Gastrocnemius medialis (tissue), 4 donors: ENCODE measurements at regions not wholly inside any gene's neighbourhood (a gene's known extent, or its start where the extent isn't known, plus 50 kb on each side); places are given as distances from the start of the nearest gene placed in this dataset.

Experiments used
- ATAC-seq, 2 donors: fragments of 150-250 bp; one replicate each; pipeline ENCODE4 v1.9.1; 2016
- DNase-seq, 2 donors: peaks; one replicate each; pipeline ENCODE4 v3.0.0-alpha.2; 2019
- H3K27ac ChIP-seq, 4 donors: fragments of 200-600 bp; sonication (generic); 1 replicate in 1 of 4; 2 replicates in 3 of 4; pipeline ENCODE4 v1.5.1; 2016 to 2018; ENCODE audit warnings: mild to moderate bottlenecking in 2 of 4, moderate library complexity in 1 of 4
- H3K27me3 ChIP-seq, 3 donors: fragments of 200-600 bp; sonication (generic) in 2 of 3; 1 replicate in 1 of 3; 2 replicates in 2 of 3; pipeline versions ENCODE4 v1.5.1 to v1.6.0; 2016 to 2019; ENCODE audit warnings: mild to moderate bottlenecking in 1 of 3, moderate library complexity in 1 of 3
- H3K36me3 ChIP-seq, 2 donors: fragments of 200-600 bp; sonication (generic) in 1 of 2; one replicate each; pipeline ENCODE4 v1.5.1; 2017 to 2018
- H3K4me1 ChIP-seq, 2 donors: fragments of 200-600 bp; sonication (generic) in 1 of 2; one replicate each; pipeline ENCODE4 v1.5.1; 2016 to 2017; ENCODE audit warnings: mild to moderate bottlenecking in 2 of 2
- H3K4me3 ChIP-seq, 4 donors: fragments of 200-600 bp; sonication (generic) in 3 of 4; 1 replicate in 1 of 4; 2 replicates in 3 of 4; pipeline ENCODE4 v1.5.1; 2016 to 2019; ENCODE audit warnings: mild to moderate bottlenecking in 2 of 4
- H3K9me3 ChIP-seq, 3 donors: fragments of 200-600 bp; sonication (generic) in 2 of 3; 1 replicate in 1 of 3; 2 replicates in 2 of 3; pipeline ENCODE4 v1.5.1; 2016 to 2019
- CTCF ChIP-seq, 5 experiments: fragments of 450-650 bp in 3 of 5; fragments of 200-600 bp in 2 of 5; sonication (generic) in 2 of 5; IDR thresholded peaks in 4 of 5; conservative IDR thresholded peaks in 1 of 5; 1 replicate in 4 of 5; 2 replicates in 1 of 5; pipeline ENCODE4 v1.5.1; 2016 to 2019; ENCODE audit warnings: antibody characterized with exemption in 5 of 5, mild to moderate bottlenecking in 3 of 5, moderate library complexity in 3 of 5
- POLR2A ChIP-seq, 2 donors: fragments of 450-650 bp; IDR thresholded peaks; one replicate each; pipeline ENCODE4 v1.6.1; 2017; ENCODE audit warnings: antibody characterized with exemption in 2 of 2, mild to moderate bottlenecking in 2 of 2, moderate library complexity in 2 of 2
- in situ Hi-C, 4 donors: fragments of 200-750 bp; cut with MboI; loops; one replicate each; pipeline versions ENCODE4 v1.15.0 to v1.8.0; 2017; ENCODE audit warnings: low sequenced_read_pairs in 4 of 4
- intact Hi-C: fragments of 100-400 bp; cut with DNase I; formaldehyde crosslinking; loops from one replicate; pipeline ENCODE4 v1.15.1; 2023; ENCODE audit warnings: low total_unique reads

DNA sequence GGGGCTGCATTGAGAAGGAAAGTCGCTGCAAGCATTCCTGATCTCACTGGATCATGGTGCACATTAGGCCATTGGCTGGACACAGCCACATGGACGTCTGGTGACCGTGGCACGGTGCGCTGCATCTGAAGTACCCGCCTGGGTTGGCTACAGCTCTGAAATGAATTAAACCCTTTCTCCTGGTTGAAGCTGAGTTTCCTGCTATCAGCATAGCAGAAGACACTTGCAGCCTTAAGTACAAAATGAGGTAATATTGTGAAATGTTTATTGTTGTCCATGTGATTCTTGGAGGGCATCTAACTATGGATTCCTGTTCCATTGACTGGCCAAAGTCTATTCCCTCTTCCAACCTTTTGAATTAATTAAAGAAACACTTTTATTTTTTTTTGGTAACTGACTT lies 89.8 kb upstream of the ADTRP start:
- Histone ChIP-seq H3K9me3 (no peaks in the 10 kb centered on the region), H3K4me3 (no peak overlapping the region), H3K27ac (no peak overlapping the region), H3K36me3 (no peaks in the 10 kb centered on the region), H3K27me3 (no peaks in the 10 kb centered on the region), H3K4me1 (no peaks in the 10 kb centered on the region)
- intact Hi-C loops: no loop called here
- TF ChIP-seq CTCF (IDR thresholded peaks at IDR 0.05 in 4 of 5, conservative IDR thresholded peaks at IDR 0.05 in 1 of 5): no peak
- TF ChIP-seq POLR2A (IDR thresholded peaks at IDR 0.05): no peak
- DNase-seq (no peak), ATAC-seq (no peak)
- in situ Hi-C loops: no loop called here

- no peak overlapping the region for H3K27ac ChIP-seq
- no peak for ATAC-seq
- intact Hi-C loops: no loop called here
Observed at GRCh38 chr6:11865680-11866300, 87.2 kb upstream of the ADTRP start.

DNA sequence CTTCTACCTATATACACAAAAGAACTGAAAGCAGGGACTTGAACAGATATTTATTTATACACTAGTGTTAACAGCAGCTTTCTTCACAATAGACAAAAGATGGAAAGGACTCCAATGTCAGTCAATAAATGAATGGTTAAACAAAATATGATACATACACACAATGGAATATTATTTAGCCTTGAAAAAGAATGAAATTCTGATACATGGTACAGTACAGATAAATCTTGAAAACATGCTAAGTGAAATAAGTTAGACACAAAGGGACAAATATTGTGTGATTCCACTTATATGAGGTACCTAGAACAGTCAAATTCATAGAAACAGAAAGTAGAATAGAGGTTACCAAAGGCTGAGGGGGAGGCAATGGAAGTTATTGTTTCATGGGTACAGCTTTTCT lies 79.8 kb upstream of the ADTRP start:
- H3K4me1 ChIP-seq: peaks cover 0 to 6% of the 10 kb centered on the region in 2 donors
- H3K9me3 ChIP-seq: no peaks in the 10 kb centered on the region
- no peaks in the 10 kb centered on the region for H3K27me3 ChIP-seq
- H3K4me3 ChIP-seq: no peak overlapping the region
- DNase-seq: no peak
- intact Hi-C loops (no loop called here), in situ Hi-C loops (no loop called here)
- no peak overlapping the region for H3K27ac ChIP-seq
- ATAC-seq: no peak
- no peak for TF ChIP-seq CTCF (IDR thresholded peaks at IDR 0.05 in 4 of 5, conservative IDR thresholded peaks at IDR 0.05 in 1 of 5)
- no peak for TF ChIP-seq POLR2A (IDR thresholded peaks at IDR 0.05)
- no peaks in the 10 kb centered on the region for H3K36me3 ChIP-seq

More at GRCh38 chr6:11865680-11866300, 87.2 kb upstream of the ADTRP start:
- no peak for DNase-seq
- no peaks in the 10 kb centered on the region for H3K9me3 ChIP-seq
- in situ Hi-C loops: no loop called here
- no peaks in the 10 kb centered on the region for H3K27me3 ChIP-seq
- no peak overlapping the region for H3K4me3 ChIP-seq
- TF ChIP-seq CTCF (IDR thresholded peaks at IDR 0.05 in 4 of 5, conservative IDR thresholded peaks at IDR 0.05 in 1 of 5) (no peak), POLR2A (IDR thresholded peaks at IDR 0.05) (no peak)
- H3K36me3 ChIP-seq: no peaks in the 10 kb centered on the region
- H3K4me1 ChIP-seq: no peaks in the 10 kb centered on the region

- no peaks in the 10 kb centered on the region for H3K27me3 ChIP-seq
- no peak overlapping the region for H3K4me3 ChIP-seq
- DNase-seq: no peak
- no peak overlapping the region for H3K27ac ChIP-seq
- intact Hi-C loops: no loop called here
- in situ Hi-C loops: no loop called here
- TF ChIP-seq POLR2A (IDR thresholded peaks at IDR 0.05): no peak
- no peak for TF ChIP-seq CTCF (IDR thresholded peaks at IDR 0.05 in 4 of 5, conservative IDR thresholded peaks at IDR 0.05 in 1 of 5)
- no peaks in the 10 kb centered on the region for H3K36me3 ChIP-seq
- H3K9me3 ChIP-seq: no peaks in the 10 kb centered on the region
- no peak for ATAC-seq
- peaks cover 0 to 13% of the 10 kb centered on the region in 2 donors for H3K4me1 ChIP-seq
Observed at GRCh38 chr6:11855743-11856142, 77.1 kb upstream of the ADTRP start.
